ENCODE measurements at regions not wholly inside any gene's neighbourhood (a gene's known extent, or its start where the extent isn't known, plus 50 kb on each side); places are given as distances from the start of the nearest gene placed in this dataset.

DNA sequence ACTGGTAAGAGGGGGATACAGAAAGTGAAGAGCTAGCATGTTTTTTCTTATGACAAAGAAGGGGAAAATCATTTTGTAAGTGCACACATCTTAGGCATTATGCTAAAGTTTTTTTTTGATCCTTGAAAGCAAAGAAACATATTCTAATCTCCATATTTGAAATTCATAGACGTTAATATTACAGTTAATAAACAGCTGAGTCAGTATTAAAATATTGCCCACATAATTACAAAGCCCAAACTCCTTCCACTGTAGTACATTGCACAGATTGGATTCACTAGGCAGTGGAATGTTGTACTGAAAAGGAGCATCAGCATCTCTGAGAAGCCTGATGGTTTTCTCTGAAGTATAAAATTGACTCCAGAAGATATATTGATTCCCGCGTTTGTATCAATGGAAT, 122.6 kb downstream of the ISOC1 start:
- TF ChIP-seq, protein P1, sequence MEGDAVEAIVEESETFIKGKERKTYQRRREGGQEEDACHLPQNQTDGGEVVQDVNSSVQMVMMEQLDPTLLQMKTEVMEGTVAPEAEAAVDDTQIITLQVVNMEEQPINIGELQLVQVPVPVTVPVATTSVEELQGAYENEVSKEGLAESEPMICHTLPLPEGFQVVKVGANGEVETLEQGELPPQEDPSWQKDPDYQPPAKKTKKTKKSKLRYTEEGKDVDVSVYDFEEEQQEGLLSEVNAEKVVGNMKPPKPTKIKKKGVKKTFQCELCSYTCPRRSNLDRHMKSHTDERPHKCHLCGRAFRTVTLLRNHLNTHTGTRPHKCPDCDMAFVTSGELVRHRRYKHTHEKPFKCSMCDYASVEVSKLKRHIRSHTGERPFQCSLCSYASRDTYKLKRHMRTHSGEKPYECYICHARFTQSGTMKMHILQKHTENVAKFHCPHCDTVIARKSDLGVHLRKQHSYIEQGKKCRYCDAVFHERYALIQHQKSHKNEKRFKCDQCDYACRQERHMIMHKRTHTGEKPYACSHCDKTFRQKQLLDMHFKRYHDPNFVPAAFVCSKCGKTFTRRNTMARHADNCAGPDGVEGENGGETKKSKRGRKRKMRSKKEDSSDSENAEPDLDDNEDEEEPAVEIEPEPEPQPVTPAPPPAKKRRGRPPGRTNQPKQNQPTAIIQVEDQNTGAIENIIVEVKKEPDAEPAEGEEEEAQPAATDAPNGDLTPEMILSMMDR (IDR thresholded peaks at IDR 0.05) = no peak
- TF ChIP-seq POLR2A (IDR thresholded peaks at IDR 0.05) = no peak
